ENCODE measurements at regions not wholly inside any gene's neighbourhood (a gene's known extent, or its start where the extent isn't known, plus 50 kb on each side); places are given as distances from the start of the nearest gene placed in this dataset.

DNA sequence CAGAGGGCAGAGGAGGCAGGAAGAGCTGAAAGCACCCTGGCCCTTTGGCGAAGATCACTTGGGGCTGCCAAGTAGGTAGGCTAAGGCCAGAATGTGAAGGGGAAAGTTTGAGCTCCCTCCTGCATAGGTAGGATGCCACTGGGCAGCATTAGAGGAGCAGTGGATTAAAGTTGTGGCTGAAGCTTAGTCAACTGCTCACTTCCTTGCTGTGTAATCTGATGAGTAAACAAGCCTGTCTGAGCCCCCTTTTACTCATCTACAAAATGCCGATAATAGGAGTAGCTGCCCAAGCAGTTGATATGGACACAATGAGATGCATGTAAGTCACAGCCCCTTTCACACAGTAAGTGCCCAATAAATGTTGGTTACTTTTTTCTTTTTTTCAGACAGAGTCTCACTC lies 216.4 kb downstream of the MN1 start:
- TF ChIP-seq, protein P1, sequence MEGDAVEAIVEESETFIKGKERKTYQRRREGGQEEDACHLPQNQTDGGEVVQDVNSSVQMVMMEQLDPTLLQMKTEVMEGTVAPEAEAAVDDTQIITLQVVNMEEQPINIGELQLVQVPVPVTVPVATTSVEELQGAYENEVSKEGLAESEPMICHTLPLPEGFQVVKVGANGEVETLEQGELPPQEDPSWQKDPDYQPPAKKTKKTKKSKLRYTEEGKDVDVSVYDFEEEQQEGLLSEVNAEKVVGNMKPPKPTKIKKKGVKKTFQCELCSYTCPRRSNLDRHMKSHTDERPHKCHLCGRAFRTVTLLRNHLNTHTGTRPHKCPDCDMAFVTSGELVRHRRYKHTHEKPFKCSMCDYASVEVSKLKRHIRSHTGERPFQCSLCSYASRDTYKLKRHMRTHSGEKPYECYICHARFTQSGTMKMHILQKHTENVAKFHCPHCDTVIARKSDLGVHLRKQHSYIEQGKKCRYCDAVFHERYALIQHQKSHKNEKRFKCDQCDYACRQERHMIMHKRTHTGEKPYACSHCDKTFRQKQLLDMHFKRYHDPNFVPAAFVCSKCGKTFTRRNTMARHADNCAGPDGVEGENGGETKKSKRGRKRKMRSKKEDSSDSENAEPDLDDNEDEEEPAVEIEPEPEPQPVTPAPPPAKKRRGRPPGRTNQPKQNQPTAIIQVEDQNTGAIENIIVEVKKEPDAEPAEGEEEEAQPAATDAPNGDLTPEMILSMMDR (IDR thresholded peaks at IDR 0.05), result no peak
- WGBS, result 86% methylated on average over 2 of the region's 2 CpGs
- no peak overlapping the region for H3K27ac ChIP-seq
- H3K9me3 ChIP-seq, result no peaks in the 10 kb centered on the region
- DNase-seq (ENCODE audit: low spot score in 2 of 2), result no peak
- H3K36me3 ChIP-seq, result no peaks in the 10 kb centered on the region
- H3K4me1 ChIP-seq, result peaks cover 14% of the 10 kb centered on the region
- no peak overlapping the region for H3K4me3 ChIP-seq
- peaks cover 4% of the 10 kb centered on the region for H3K27me3 ChIP-seq

DNA sequence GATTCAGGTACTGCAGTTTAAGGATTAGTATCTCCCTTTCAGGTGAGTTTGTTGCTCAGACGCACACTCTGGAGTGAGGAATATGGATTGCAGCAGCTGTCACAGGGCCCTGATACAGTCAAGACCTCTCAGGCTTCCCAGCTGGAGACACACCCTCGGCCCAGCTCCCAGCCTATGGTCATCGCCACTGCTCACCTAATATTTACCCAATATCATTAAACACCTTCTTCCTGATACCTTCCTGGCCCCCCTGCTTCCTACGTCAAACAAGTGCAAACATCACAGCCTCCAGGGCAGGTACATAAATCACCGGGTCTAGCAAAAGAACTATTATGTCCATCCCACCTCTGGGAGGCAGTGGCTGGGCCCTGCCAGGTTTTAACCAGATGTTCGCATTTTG lies 213.3 kb downstream of the MN1 start:
- Histone ChIP-seq H3K36me3 (no peaks in the 10 kb centered on the region), H3K4me3 (no peak overlapping the region), H3K27ac (no peak overlapping the region), H3K4me1 (peaks cover 7% of the 10 kb centered on the region), H3K9me3 (no peaks in the 10 kb centered on the region), H3K27me3 (peaks cover 4% of the 10 kb centered on the region)
- TF ChIP-seq POLR2A (IDR thresholded peaks at IDR 0.05), result no peak
- WGBS, result 63% methylated on average over 6 of the region's 6 CpGs
- no peak for DNase-seq (ENCODE audit: low spot score in 2 of 2)

DNA sequence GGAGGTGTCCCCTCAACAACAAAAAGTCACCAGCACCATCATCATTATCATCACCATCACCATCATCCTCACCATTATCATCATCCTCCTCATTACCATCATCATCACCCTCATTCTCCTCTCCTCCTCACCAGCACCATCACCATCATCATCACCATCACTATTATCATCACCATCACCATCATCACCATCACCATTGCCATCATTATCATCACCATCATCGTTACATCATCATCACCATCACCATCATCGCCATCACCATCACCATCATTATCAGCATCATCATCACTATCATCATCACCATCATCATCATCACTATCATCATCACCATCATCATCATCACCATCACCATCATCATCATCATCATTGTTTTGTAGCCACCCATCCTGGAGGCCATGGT lies 212.6 kb downstream of the MN1 start:
- H3K27me3 ChIP-seq, result peaks cover 4% of the 10 kb centered on the region
- 98% methylated on average over 2 of the region's 2 CpGs for WGBS
- no peak overlapping the region for H3K27ac ChIP-seq
- no peaks in the 10 kb centered on the region for H3K9me3 ChIP-seq
- no peaks in the 10 kb centered on the region for H3K36me3 ChIP-seq
- peaks cover 2% of the 10 kb centered on the region for H3K4me1 ChIP-seq
- H3K4me3 ChIP-seq, result no peak overlapping the region
- no peak for DNase-seq (ENCODE audit: low spot score in 2 of 2)
- TF ChIP-seq POLR2A (IDR thresholded peaks at IDR 0.05) (no peak), POLR2AphosphoS5 (IDR thresholded peaks at IDR 0.05) (no peak), EP300 (IDR thresholded peaks at IDR 0.05) (no peak)
- TF ChIP-seq, protein P1 (IDR thresholded peaks at IDR 0.05), result no peak

DNA sequence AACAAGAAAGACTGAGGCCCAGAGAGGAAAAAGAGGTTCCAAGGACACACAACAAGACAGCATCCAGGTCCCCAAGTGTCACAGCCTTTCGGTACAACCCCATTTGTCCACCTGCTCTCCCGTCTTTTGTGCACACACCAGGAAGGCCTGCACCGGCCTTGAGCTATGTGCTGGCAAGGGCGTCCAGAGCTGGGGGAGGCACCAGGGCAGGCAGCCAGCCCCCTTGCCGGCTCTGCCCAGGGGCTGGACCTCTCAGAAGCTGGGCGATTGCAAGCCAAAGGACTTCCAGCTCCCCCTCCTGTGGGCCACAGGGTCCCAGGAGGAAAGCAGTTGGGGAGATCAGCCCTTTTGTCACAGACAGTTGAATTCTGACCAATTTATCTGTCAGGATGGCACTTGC lies 210.5 kb downstream of the MN1 start:
- Histone ChIP-seq H3K4me3 (no peak overlapping the region), H3K9me3 (no peaks in the 10 kb centered on the region), H3K27ac (no peak overlapping the region), H3K4me1 (no peaks in the 10 kb centered on the region), H3K36me3 (no peaks in the 10 kb centered on the region), H3K27me3 (peaks cover 4% of the 10 kb centered on the region)
- DNase-seq (ENCODE audit: low spot score in 2 of 2), result no peak
- WGBS, result 70% methylated on average over 4 of the region's 6 CpGs
- TF ChIP-seq, protein P1 (IDR thresholded peaks at IDR 0.05), result no peak
- TF ChIP-seq POLR2A (IDR thresholded peaks at IDR 0.05), result no peak
- no peak for TF ChIP-seq POLR2AphosphoS5 (IDR thresholded peaks at IDR 0.05)
- TF ChIP-seq EP300 (IDR thresholded peaks at IDR 0.05), result no peak

DNA sequence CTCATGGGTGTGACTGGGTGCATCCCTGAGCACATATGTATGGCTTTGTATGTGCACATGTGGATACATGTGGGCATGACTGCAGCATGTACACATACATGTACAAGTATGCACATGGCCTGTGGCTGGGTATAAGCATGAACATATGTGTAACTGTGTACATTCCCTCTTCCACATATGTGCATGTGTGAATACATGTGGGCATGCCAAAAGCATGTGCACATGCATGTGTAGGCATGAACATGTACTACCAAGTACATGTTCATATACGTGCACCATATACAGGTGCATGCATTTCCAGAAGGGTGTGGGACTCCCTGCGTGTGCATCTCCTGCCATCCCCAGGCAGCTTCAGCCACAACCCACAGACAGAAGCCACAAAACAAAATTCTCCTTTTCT lies 208.2 kb downstream of the MN1 start:
- no peak for TF ChIP-seq POLR2A (IDR thresholded peaks at IDR 0.05)
- no peak for TF ChIP-seq EP300 (IDR thresholded peaks at IDR 0.05)
- no peak for TF ChIP-seq POLR2AphosphoS5 (IDR thresholded peaks at IDR 0.05)
- TF ChIP-seq, protein P1 (IDR thresholded peaks at IDR 0.05), result no peak
- DNase-seq (ENCODE audit: low spot score in 2 of 2), result no peak
- H3K27ac ChIP-seq, result no peak overlapping the region
- H3K4me3 ChIP-seq, result no peak overlapping the region
- no peaks in the 10 kb centered on the region for H3K9me3 ChIP-seq
- H3K36me3 ChIP-seq, result no peaks in the 10 kb centered on the region
- H3K27me3 ChIP-seq, result peaks cover 1% of the 10 kb centered on the region
- no peaks in the 10 kb centered on the region for H3K4me1 ChIP-seq
- WGBS, result 73% methylated on average over 2 of the region's 2 CpGs

DNA sequence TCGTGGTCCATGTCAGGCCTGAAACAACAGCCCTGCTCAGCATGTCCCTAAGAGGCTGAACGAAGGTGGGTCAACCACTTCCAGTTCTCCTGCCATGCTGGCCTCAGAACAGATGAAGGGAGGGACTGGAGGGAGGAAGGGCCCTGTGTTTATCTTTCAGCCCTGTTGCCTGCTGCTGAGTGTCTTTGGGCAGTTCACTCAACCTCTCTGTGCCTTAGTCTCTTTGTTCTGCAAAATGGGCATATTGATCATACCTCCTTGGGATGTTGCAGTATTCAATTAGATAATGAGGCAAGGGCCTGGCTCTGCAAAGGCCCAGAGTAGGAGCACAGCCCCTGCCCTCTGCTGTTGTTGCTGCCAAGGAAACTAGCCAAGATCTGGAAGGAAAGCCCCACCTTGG lies 207.5 kb downstream of the MN1 start:
- Histone ChIP-seq H3K36me3 (no peaks in the 10 kb centered on the region), H3K9me3 (no peaks in the 10 kb centered on the region), H3K4me1 (no peaks in the 10 kb centered on the region), H3K4me3 (no peak overlapping the region), H3K27ac (no peak overlapping the region), H3K27me3 (no peaks in the 10 kb centered on the region)
- 58% methylated on average over 2 of the region's 2 CpGs for WGBS
- DNase-seq (ENCODE audit: low spot score in 2 of 2), result no peak
- TF ChIP-seq POLR2A (IDR thresholded peaks at IDR 0.05) (no peak), EP300 (IDR thresholded peaks at IDR 0.05) (no peak), POLR2AphosphoS5 (IDR thresholded peaks at IDR 0.05) (no peak)
- TF ChIP-seq, protein P1 (IDR thresholded peaks at IDR 0.05), result no peak

Data from suprapubic skin (tissue), 4 donors.